Astrocyte (in vitro differentiated cells and primary cell): ENCODE measurements at regions not wholly inside any gene's neighbourhood (a gene's known extent, or its start where the extent isn't known, plus 50 kb on each side); places are given as distances from the start of the nearest gene placed in this dataset.

Source experiments
- CTCF ChIP-seq: IDR thresholded peaks from 2 replicates; pipeline ENCODE4 v1.5.1; 2011; ENCODE audit warnings: low read depth, mild to moderate bottlenecking, inconsistent platforms, low read length, moderate library complexity; ENCODE audit not compliant: insufficient read depth
- EZH2 ChIP-seq: IDR thresholded peaks from 2 replicates; pipeline ENCODE4 v1.6.1; 2012; ENCODE audit warnings: mild to moderate bottlenecking, low read length, inconsistent platforms; ENCODE audit not compliant: insufficient read depth

- TF ChIP-seq CTCF = no peak
- no peak for TF ChIP-seq EZH2
Observed at GRCh38 chr10:78383378-78384048, 349.9 kb downstream of the RPS24 start.
